HG03108 (cell line): ENCODE measurements at regions not wholly inside any gene's neighbourhood (a gene's known extent, or its start where the extent isn't known, plus 50 kb on each side); places are given as distances from the start of the nearest gene placed in this dataset.
"Not testable (repeated sequence)": the region's sequence is repeated elsewhere in the genome, so short reads cannot be mapped to it uniquely, and the experiment has no call there.

Experiments used
- ATAC-seq: cut with Tn5 transposase; IDR thresholded peaks from one replicate; pipeline ENCODE4 v1.9.1; 2021; ENCODE audit warnings: moderate library complexity; ENCODE audit not compliant: unreplicated experiment

DNA sequence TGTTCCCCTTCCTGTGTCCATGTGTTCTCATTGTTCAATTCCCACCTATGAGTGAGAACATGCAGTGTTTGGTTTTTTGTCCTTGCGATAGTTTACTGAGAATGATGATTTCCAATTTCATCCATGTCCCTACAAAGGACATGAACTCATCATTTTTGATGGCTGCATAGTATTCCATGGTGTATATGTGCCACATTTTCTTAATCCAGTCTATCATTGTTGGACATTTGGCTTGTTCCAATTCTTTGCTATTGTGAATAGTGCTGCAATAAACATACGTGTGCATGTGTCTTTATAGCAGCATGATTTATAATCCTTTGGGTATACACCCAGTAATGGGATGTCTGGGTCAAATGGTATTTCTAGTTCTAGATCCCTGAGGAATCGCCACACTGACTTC lies 712.5 kb upstream of the ADGRB3 start:
- ATAC-seq: not testable (repeated sequence)

DNA sequence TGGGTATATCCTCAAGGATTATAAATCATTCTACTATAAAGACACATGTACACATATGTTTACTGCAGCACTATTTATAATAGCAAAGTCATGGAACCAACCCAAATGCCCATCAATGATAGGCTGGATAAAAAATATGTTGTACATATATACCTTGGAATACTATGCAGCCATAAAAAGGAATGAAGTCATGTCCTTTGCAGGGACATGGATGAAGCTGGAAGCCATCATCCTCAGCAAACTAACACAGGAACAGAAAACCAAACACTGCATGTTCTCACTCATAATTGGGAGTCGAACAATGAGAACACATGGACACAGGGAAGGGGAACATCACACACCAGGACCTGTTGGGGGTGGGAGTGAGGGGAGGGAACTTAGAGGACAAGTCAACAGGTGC lies 715.0 kb upstream of the ADGRB3 start:
- not testable (repeated sequence) for ATAC-seq

DNA sequence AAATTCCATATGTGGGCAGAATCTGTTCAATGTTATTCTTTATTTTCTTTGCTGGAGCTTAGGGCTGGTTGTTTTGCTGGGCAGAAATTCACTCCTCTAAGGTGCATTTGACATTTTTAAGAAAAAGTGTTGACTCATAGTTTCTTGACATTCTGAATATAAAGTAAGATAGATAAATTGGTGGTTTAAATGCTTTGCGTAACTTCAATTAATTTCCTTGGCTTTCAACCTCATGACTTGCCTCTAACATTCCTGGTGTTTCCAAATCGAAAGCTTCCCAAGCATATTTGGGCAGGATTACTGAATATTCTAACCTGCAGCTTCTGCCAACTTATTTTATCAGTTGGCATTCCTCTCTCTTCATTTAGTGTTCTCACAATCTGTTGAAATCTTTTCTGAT lies 718.7 kb upstream of the ADGRB3 start:
- ATAC-seq: no peak

DNA sequence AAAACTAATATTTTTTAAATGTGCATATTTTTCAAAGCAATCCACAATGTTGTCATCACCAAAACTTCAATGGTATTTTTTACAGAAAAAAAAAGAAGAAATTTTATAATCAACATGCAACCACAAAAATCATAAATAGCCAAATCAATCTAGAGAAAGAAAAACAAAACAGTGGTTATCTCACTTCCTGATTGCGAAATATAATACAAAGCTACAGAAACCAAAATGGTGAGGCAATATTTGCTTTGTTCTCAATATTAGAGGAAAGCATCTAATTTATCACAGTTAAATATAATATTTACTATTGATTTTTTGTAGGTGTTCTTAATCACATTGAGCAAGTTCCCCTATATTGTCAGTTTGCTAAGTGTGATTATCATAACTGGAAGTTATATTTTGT lies 720.7 kb upstream of the ADGRB3 start:
- ATAC-seq: no peak

DNA sequence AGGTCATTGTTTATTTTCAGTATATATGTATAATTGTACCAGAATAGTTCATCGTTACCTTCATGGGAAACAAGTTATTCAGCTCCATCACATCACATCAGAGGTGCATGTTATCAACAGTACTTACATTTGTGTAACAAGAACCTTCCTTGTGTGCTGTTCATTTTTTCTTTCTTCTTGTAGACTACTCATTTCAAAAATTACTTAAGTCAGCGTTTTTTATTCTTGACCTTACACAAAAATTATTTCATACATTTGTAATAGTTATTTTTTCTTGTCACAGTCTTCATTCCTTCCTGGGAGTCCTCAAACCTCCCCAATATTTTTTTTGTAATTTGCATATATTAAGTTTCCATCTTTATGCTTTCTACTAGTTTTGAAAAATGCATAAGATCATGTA lies 725.7 kb upstream of the ADGRB3 start:
- ATAC-seq: no peak

DNA sequence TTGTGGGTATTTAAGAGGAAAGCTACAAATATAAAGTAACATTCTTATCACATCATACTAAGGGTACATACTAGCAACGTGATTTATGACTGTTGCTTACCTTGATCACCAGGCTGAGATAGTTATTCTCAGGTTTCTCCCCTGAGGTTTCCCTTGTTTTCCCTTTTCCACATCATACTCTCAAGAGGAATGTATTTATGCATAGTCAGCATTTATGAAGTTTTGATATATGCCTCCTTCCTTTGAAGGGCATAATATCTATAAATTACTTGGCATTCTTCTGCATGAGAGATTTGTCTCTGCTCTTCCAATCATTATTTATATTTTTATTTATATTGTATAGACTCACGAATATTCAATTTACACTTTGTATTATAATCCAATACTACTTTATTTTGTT lies 726.7 kb upstream of the ADGRB3 start:
- ATAC-seq: no peak

DNA sequence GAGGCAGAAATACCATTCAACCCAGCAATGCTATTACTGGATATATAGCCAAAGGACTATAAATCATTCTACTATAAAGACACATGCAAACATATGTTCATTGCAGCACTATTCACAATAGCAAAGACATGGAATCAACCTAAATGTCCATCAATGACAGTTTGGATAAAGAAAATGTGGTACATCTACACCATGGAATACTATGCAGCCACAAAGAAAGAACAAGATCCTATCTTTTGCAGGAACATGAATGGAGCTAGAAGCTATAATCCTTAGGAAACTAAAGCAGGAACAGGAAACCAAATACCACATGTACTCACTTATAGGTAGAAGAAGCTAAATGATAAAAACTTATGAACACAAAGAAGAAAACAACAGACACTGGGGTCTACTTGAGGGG lies 730.3 kb upstream of the ADGRB3 start:
- not testable (repeated sequence) for ATAC-seq

DNA sequence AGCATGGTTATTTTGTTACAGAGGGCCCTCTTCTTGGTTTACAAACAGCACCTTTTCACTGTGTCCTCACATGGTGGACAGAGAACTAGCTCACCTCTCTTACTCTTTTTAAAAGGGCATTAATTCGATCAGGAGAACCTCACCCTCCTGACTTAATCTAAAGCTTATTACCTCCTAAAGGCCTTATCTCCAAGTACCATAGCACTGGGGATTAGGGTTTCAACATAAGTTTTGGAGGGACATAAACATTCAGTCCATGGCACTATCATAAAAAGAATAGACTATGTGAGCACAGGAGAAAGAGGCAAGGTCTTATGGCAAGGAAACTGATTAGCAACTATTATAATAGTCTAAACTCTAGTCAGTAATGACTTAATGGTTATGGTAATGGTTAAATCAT lies 736.2 kb upstream of the ADGRB3 start:
- ATAC-seq: no peak

DNA sequence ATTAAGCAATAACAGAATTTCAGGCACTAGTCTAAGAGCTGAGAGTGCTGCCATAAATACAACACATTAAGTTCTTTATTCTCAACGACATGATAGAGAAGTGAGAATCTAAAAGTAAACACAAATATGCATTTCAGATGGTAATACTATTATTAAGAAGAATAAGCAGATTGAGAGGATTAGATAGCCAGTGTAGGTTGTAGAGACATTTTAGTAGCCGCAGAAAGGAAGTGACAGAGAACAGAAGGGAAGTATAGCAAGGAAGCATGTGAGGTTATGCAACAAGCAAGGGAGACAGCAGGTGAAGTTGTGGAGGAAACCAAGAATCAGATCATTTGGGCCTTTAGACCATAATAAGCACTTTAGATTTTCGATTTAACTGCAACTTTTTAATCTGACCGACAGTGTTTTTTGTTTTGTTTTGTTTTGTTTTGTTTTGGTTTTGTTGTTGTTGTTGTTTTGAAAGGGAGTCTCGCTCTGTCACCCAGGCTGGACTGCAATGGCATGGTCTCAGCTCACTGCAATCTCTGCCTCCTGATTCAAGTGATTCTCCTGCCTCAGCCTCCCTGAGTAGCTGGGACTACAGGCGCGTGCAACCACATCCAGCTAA lies 737.0 kb upstream of the ADGRB3 start:
- ATAC-seq: no peak

DNA sequence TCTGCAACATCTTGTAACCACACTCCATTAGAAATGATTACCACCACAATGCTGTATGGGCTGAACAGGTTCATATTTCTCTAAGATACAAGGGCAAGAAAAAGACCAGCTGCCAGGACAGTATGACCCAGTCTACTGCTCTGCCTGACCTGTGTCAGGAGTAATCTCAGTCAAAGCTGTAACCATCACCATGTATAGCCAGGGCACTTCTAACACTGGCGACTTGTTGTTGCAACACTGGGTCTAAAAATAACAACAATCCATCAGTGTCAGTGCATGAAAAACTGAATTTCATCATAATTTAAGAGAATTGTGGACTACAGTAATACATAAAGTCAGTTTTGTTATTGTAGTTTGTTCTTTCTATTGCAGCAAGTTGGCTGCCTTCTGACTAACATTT lies 738.6 kb upstream of the ADGRB3 start:
- ATAC-seq: no peak

DNA sequence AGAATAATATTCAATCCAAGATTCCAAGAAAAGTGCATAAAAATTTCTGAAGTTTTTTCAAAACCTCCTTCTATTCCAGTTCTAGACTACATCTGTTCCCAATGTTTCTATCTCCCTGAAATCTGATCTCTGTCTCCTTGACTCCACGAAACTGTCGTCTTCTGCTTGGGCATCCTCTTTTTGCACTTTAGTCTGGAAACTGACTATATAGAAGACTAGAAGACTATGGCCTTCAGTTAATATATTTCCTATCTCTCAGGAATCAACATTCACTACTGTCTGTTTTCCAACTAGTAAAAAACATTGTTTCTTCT lies 745.4 kb upstream of the ADGRB3 start:
- no peak for ATAC-seq

DNA sequence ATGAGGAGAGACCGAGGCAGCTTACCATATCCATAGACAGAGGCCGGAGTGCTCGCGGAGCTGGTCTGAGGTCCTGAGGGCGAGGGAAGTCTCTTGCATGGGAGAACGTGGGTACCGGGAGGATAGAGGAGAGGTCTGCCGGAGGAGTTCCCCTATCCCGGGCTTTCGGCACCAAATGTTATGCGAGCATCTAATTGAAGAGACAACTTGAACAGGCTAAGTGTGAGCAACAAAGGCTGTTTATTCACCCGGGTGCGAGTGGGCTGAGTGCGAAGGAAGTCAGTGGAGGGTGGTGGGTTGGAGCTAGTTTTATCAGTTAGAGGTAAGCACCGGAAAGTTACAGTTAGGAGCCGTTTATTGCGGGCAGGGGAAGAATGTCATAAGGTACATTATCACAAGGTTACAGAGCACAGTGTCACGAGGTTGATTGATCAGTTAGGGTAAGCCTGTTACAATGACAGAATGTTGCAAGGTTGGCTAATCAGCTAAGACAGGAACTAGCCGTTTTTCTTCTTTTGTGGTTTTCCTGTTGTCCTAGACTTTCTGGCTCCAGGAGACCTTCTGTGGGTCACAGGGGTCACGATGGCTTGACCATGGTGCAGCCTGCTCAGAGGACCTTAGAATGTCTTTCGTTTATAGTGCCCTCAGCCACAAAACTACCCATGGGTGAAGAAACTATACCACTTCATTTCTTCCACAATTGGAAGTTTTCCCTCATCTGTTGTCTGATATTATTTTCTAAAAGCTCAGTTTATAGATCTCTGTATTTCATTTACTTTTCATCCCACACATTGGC lies 746.0 kb upstream of the ADGRB3 start:
- ATAC-seq: no peak

DNA sequence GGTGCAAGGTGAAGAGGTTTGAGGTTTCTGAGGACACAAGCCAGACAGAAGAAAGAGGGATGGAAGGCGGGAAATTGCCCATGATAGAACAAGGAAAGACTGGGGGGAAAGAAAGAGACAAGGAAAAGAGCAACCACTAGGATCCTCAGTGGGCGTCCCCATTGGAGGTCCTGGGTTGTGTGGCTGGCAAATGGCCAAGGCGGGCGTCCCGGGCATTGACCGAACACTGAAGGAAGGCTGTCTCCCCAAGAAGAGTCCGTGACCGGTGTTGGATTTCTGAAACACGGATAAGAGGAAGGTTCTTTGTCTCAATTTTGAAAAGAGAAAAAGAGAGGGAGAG lies 746.6 kb upstream of the ADGRB3 start:
- no peak for ATAC-seq

DNA sequence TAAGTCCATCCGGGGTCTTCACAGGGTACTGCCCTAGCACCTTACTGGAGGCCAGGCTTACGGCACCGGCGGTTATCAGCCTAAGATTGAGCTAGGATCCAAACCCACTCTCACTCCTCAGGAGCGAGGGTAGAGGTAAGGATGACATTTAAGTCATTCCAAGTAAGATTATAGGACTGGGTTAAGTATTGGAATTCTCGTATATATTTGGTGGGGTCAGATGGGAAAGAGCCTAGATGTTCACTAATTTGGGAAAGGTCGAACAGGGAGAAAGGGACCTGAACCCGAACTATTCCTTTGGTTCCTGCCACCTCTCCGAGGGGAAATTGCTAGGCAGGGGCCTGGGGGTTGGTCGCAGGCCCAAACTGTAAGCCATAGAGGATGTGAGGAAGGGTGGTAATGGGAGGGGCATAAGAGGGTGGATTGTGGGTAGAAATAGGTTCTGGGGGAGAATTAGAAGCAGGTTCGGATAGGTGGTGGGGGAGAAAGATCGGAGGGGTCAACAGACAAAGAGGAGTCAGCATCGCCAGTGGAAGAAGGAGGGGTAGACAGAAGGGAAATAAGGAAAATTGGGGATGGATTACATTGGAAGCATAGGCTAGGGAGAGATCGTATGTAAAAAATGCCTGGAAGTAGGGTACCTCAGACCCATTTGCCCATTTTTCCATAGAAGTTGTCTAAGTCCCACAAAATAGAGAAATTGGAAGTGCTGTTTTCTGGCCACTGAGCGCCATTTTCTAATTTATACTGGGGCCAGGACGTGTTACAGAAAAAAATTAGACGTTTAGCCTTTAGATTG lies 747.1 kb upstream of the ADGRB3 start:
- no peak for ATAC-seq

DNA sequence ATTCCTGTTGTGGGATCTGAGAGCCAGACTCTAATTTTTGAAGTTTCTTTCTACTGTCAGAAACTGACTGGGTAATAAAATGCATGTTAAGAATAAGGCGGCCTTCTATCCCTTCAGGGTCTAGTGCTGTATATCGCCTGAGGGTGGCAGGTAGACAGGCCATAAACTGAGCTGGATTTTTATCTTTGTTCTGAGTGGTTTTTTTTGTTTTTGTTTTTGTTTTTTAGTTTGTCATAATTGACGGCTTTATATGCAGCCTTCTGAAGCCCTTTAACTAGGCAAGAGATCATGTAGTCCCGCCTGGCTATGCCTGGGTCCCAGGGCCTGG lies 747.7 kb upstream of the ADGRB3 start:
- ATAC-seq: no peak

DNA sequence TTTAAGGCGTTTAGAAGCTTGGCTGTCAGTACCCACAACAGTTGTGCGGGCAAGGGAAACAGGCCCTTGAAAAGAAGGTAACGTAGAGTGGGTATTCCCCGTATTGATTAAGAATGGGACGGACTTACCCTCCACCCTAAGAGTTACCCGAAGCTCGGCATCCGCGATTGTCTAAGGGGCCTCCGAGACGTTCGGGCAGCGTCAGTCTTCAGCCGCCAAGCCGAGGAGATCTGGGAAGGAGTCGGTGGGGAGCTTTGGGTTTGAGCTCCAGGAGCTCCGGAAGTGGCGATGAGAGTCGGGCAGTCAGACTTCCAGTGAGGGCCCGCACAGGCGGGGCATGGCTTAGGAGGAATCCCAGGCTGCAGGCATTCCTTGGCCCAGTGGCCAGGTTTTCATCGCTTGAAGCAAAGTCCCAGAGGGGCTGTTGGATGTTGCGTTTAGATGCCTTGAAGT lies 748.2 kb upstream of the ADGRB3 start:
- ATAC-seq: no peak

DNA sequence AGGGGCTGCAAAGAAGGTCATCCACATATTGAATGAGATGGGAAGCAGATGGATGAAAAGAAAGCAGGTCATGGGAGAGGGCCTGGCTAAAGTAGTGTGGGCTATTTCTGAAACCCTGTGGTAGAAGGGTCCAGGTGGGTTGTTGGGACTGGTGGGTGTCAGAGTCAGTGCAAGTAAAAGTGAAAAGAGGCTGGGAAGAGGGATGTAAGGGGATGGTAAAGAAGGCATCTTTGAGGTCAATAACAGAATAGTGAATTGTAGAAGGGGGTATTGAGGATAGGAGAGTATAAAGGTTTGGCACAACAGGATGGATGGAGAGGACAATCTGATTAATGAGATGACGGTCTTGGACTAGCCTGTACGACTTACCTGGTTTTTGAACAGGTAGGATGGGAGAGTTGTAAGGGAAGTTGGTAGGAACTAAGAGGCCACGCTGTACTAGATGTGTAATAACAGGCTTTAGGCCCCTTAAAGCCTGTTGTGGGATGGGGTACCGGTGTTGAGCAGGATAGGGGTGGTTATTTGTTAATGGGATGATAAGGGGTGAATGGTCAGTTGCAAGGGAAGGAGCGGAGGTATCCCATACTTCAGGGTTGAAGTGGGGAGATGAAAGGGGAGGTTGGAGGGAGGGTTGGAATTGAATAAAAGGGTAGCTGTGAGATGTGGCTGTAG lies 748.9 kb upstream of the ADGRB3 start:
- no peak for ATAC-seq

DNA sequence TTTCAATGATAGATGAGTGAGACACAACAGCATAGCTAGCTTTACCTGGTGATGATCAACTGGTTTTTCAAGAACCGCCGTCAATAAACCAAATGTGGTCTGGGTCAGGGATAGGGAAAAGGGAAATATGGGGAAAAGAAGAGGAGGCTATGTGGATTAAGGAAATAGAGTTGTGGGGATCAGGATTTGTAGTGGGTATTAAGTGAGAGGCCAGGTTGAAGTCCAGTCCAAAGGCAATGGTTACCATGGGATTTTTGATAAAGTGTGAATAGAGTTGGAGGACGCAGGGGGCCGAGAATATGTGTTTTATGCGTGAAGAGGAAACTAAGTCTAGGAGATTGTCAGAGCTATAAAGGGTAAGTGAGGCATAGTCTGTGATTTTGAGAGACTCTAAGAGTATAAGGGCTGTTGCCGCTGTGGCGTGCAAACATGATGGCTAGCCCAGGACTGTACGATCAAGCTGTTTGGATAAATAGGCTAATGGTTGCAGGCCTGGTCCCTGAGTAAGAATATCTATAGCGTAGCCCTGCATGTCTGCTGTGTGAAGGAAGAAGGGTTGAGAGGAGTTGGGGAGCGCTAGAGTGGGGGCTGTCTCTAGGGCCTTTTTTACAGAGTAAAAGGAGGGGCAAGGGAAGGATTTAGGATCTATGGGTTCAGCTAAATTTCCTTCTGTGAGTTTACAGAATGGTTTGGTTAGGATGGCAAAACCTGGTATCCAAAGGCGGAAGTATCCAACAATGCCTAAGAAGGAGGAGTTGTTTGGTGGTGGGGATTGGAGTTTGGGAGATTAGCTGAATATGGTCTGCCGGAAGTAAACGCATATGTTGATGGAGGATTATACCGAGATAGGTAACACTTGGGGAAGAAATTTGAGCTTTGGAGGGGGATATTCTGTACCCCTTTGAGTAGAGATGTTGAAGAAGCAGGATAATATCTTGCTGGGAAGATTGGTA lies 749.7 kb upstream of the ADGRB3 start:
- ATAC-seq: no peak

DNA sequence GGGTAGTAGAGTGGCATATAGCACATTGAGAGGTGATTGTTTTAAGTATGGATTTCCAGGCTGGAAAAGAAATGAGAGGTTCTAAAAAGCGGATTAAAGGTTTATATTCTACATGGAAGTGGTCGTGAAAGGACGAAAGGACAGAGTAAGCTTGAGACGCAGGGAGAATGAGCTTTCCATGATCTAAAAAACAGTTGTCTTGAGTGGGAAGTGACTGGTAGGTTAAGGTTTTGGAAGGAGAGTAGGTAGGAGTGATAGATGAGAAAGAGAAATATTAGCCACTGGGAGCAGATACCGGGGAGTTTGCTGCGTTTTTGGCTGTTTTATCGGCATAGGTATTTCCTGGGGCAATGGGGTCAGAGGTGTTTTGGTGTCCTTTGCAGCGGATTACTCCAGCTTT lies 750.6 kb upstream of the ADGRB3 start:
- ATAC-seq: no peak

DNA sequence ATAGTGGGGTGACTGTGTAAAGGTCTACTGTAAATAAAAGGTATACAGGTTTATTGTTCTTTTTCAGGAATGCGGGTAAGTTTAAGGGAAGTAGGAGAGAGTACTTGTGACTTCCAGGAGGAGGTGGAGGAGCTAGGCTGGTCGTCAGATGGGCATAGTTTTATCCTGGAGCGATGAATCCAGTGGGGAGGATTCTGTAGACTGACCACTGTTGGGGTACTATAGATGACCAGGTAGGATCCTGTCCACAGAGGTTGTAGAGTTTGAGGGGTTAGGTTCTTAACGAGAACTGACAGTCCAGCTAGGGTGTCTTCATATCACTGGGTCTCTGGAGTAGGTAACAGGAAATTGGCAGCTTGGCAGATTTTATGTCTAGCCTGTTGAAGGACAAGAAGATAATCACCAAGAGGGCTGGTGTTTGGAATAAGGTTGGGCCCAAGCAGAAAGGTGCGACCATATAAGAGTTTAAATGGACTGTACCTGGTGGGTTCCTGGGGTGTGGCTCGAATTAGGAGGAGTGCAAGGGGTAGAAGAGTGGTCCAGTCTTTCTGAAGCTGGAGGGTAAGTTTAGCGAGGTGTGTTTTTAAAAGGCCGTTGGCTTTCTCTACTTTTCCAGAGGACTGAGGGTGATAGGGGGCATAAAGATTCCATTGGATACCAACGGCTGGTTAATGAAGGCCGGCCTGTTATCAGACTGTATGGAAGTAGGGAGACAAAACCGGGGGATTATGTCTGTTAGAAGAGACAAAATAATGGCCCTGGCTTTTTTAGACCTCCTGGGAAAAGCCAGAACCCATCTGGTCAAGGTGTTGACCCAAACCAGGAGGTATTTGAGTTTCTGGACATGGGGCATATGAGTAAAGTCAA lies 751.3 kb upstream of the ADGRB3 start:
- no peak for ATAC-seq
